ENCODE measurements at regions not wholly inside any gene's neighbourhood (a gene's known extent, or its start where the extent isn't known, plus 50 kb on each side); places are given as distances from the start of the nearest gene placed in this dataset.

DNA sequence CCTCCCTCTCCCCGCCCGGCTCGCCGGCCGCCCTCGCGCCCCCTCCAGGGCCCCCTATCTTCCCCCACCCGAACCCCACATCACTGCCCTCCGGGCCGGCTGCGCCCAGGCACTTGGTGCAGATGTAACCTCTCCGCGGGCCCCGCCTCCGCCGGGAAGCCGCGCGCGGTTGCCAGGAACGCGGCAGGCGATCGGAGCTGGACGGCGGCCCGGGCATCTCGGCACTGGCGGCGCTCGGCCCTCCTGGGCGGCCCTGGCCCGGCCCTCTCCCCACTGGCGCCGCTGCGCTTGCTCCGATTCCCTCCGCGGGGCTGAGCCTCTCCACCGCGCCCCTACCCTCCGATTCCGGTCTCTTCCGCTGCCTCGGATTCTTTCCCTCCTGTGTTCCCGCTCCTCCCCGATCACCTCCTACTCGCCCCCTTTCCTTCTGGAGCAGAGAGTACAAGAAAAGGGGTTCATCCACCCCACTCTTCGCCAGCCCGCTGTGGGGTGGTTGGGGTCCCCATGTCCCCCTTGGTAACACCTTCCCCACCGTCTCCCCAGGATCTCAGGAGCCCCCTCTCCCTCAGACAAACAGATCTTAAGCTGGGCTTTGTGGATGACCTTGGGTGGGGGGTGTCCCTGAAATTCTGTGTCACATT is 70.6 kb downstream of the C9orf50 start:
- H2AFZ ChIP-seq (ENCODE audit: low read depth, low read length) = no peak overlapping the region
- H4K20me1 ChIP-seq (ENCODE audit: insufficient read depth, low read length) = no peaks in the 10 kb centered on the region
- H3K4me2 ChIP-seq (ENCODE audit: low read length) = no peak overlapping the region
- H3K79me2 ChIP-seq (ENCODE audit: low read length) = no peaks in the 10 kb centered on the region
- no peaks in the 10 kb centered on the region for H3K4me1 ChIP-seq (ENCODE audit: low read length)
- H3K36me3 ChIP-seq (replicated peaks; ENCODE audit: low read depth, low read length) = no peaks in the 10 kb centered on the region
- H3K9me3 ChIP-seq (ENCODE audit: insufficient read depth, low read length) = no peaks in the 10 kb centered on the region
- H3K9ac ChIP-seq (ENCODE audit: low read length) = no peak overlapping the region
- H3K4me3 ChIP-seq (ENCODE audit: low read length) = no peak overlapping the region
- H3K27me3 ChIP-seq (ENCODE audit: low read depth, low read length) = peaks cover 3% of the 10 kb centered on the region; the same call in 1 of the 2 replicates
- H3K27ac ChIP-seq (ENCODE audit: low read length) = no peak overlapping the region
- no peak for TF ChIP-seq EZH2phosphoT487 (IDR thresholded peaks at IDR 0.05; ENCODE audit: low read depth)
- TF ChIP-seq, protein P1, sequence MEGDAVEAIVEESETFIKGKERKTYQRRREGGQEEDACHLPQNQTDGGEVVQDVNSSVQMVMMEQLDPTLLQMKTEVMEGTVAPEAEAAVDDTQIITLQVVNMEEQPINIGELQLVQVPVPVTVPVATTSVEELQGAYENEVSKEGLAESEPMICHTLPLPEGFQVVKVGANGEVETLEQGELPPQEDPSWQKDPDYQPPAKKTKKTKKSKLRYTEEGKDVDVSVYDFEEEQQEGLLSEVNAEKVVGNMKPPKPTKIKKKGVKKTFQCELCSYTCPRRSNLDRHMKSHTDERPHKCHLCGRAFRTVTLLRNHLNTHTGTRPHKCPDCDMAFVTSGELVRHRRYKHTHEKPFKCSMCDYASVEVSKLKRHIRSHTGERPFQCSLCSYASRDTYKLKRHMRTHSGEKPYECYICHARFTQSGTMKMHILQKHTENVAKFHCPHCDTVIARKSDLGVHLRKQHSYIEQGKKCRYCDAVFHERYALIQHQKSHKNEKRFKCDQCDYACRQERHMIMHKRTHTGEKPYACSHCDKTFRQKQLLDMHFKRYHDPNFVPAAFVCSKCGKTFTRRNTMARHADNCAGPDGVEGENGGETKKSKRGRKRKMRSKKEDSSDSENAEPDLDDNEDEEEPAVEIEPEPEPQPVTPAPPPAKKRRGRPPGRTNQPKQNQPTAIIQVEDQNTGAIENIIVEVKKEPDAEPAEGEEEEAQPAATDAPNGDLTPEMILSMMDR (IDR thresholded peaks at IDR 0.05; ENCODE audit: low read depth, low read length) = no peak

DNA sequence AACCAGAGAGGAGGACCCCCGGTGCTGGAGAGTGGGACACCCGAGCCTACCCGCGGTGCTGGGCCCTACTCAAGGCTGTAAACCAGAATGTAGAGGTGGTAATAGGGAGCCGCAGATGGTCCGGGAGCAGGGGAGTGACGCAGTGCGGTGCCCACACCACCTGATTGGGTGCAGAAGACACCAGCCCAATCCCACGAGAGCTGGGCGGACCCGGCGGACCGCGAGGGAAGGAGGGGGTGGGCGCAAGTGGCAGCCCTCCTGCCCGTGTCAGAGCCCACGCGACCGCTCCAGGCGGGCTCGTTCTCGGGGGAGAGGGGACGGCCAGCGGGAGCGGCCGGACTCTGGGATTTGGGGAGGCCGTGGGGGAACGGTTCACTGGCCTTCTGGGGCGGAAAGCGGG is 71.2 kb downstream of the C9orf50 start:
- Histone ChIP-seq H4K20me1 (ENCODE audit: insufficient read depth, low read length) (no peaks in the 10 kb centered on the region), H3K27me3 (ENCODE audit: low read depth, low read length) (peaks cover 3% of the 10 kb centered on the region; the same call in 1 of the 2 replicates), H2AFZ (ENCODE audit: low read depth, low read length) (no peak overlapping the region), H3K4me3 (ENCODE audit: low read length) (no peak overlapping the region), H3K27ac (ENCODE audit: low read length) (no peak overlapping the region), H3K4me1 (ENCODE audit: low read length) (no peaks in the 10 kb centered on the region), H3K36me3 (replicated peaks; ENCODE audit: low read depth, low read length) (no peaks in the 10 kb centered on the region), H3K9ac (ENCODE audit: low read length) (no peak overlapping the region), H3K4me2 (ENCODE audit: low read length) (no peak overlapping the region), H3K9me3 (ENCODE audit: insufficient read depth, low read length) (no peaks in the 10 kb centered on the region), H3K79me2 (ENCODE audit: low read length) (no peaks in the 10 kb centered on the region)
- TF ChIP-seq, protein P1 (IDR thresholded peaks at IDR 0.05; ENCODE audit: low read depth, low read length) = no peak
- no peak for TF ChIP-seq EZH2phosphoT487 (IDR thresholded peaks at IDR 0.05; ENCODE audit: low read depth)

DNA sequence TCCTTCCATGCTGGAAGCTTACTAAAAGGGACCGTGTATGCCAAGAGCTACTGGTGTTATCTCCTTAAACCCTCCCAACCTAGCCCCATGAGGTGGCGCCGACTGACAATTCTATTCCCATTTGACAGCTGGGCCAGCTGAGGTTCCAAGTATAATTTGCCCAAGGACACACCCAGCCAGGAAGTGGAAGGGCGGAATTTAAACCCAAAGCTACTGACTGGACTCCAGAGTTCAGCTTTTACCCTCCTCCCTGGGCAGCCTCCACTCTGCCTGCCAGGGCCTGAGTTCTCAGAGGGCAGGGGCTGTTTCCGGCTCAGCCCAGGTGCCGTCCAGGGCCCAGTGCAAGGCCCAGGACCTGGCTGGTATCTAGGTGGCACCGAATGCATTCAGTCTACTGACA is 71.8 kb downstream of the C9orf50 start:
- Histone ChIP-seq H3K79me2 (ENCODE audit: low read length) (no peaks in the 10 kb centered on the region), H3K9me3 (ENCODE audit: insufficient read depth, low read length) (no peaks in the 10 kb centered on the region), H3K4me1 (ENCODE audit: low read length) (no peaks in the 10 kb centered on the region), H2AFZ (ENCODE audit: low read depth, low read length) (no peak overlapping the region), H3K27me3 (ENCODE audit: low read depth, low read length) (peaks cover 3% of the 10 kb centered on the region; the same call in 1 of the 2 replicates), H3K4me2 (ENCODE audit: low read length) (no peak overlapping the region), H3K36me3 (replicated peaks; ENCODE audit: low read depth, low read length) (no peaks in the 10 kb centered on the region), H4K20me1 (ENCODE audit: insufficient read depth, low read length) (no peaks in the 10 kb centered on the region), H3K27ac (ENCODE audit: low read length) (no peak overlapping the region), H3K9ac (ENCODE audit: low read length) (no peak overlapping the region), H3K4me3 (ENCODE audit: low read length) (no peak overlapping the region)
- TF ChIP-seq EZH2phosphoT487 (IDR thresholded peaks at IDR 0.05; ENCODE audit: low read depth) = no peak
- TF ChIP-seq, protein P1 (IDR thresholded peaks at IDR 0.05; ENCODE audit: low read depth, low read length) = no peak; the same call in 1 of the 2 replicates

DNA sequence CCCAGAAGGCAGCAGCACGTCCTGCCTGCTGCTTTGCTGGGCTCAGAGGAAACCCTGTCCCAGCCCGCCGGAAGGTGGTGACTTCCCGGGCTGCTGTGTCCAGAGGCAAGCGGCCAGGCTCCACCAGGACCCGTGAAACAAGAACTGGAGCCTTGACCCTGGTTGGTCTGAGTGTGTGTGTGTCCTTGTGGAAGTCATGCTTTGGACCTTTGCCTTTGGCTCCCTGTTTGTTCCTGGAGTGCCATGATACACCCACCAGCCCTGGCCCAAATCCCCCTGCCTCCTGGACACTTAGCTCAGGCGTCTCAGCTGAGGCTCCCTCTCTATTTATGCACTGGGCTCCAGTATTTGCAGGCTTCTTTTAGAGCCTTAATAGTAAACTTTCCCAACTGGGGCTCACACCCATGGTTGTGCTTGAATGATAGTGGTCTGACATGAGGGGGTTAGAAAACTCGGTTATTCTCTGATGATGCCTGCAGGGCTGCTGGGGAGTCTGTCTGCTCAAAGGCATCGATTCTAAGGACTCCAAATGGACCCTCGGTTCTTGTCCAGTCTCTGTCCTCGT is 72.2 kb downstream of the C9orf50 start:
- Histone ChIP-seq H2AFZ (ENCODE audit: low read depth, low read length) (no peak overlapping the region), H3K4me2 (ENCODE audit: low read length) (no peak overlapping the region), H3K27ac (ENCODE audit: low read length) (no peak overlapping the region), H3K79me2 (ENCODE audit: low read length) (no peaks in the 10 kb centered on the region), H3K36me3 (replicated peaks; ENCODE audit: low read depth, low read length) (no peaks in the 10 kb centered on the region), H3K27me3 (ENCODE audit: low read depth, low read length) (peaks cover 3% of the 10 kb centered on the region; the same call in 1 of the 2 replicates), H4K20me1 (ENCODE audit: insufficient read depth, low read length) (no peaks in the 10 kb centered on the region), H3K9ac (ENCODE audit: low read length) (no peak overlapping the region), H3K9me3 (ENCODE audit: insufficient read depth, low read length) (no peaks in the 10 kb centered on the region), H3K4me3 (ENCODE audit: low read length) (no peak overlapping the region), H3K4me1 (ENCODE audit: low read length) (no peaks in the 10 kb centered on the region)
- TF ChIP-seq, protein P1 (IDR thresholded peaks at IDR 0.05; ENCODE audit: low read depth, low read length) = no peak
- TF ChIP-seq EZH2phosphoT487 (IDR thresholded peaks at IDR 0.05; ENCODE audit: low read depth) = no peak
